Fibroblast of pulmonary artery (primary cell): ENCODE measurements at regions not wholly inside any gene's neighbourhood (a gene's known extent, or its start where the extent isn't known, plus 50 kb on each side); places are given as distances from the start of the nearest gene placed in this dataset.

Experiments
- DNase-seq: peaks from one replicate; pipeline ENCODE4 v3.0.0-alpha.2; 2010; ENCODE audit warnings: low read depth
- H3K4me3 ChIP-seq: replicated peaks from 2 replicates; pipeline ENCODE4 v1.5.1; 2011; ENCODE audit warnings: low read depth, mild to moderate bottlenecking, control low read depth, low read length, moderate library complexity
- TF ChIP-seq, protein P1 (sequence below): IDR thresholded peaks from 2 replicates; pipeline ENCODE4 v1.5.1; 2011; ENCODE audit warnings: mild to moderate bottlenecking, control low read depth, low read length, inconsistent platforms; ENCODE audit errors: missing control alignments

DNA sequence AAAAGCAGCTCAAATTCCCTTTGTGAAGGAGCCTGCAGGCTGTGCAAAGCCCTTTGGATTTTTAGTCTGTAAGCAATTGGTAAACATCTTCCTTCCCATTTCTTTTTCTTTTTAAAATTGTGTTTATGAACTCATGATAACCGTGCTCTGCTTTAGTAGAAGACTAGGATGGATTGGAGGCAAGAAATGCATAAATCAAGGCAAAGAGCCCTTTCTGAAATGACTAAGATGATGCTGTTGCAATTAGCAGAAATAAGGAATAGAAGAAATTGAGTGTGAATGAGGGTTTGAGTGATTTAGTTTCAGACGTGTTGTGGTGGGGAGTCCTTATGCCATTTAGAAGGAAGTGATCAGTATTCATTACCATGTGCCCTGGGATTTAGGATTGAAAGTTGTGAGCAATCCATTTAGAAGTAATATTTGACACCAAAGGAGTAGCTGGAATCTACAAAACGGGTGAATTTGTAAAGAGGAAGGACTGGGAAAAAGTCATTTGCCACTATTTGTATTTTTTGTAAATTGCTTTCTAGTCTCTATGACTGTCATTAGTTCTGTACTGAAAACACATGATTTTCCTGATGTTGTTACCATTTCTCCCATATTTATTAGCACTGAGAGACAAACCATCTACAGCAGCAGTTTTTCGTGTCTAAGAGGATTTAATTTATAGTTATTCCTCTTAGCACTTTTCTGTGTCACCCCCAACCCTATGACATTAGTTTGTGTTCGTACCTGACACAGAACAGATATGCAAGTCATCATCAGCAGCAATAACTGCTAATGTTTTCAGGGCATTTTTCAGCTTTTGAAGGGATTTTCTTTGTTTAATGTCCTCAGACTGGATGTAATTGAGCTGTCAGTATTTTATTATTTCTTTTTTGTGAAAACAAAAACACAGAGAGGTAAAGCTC is 265.0 kb downstream of the UTRN start:
- no peak for DNase-seq
- H3K4me3 ChIP-seq: no peak overlapping the region
- TF ChIP-seq, protein P1, sequence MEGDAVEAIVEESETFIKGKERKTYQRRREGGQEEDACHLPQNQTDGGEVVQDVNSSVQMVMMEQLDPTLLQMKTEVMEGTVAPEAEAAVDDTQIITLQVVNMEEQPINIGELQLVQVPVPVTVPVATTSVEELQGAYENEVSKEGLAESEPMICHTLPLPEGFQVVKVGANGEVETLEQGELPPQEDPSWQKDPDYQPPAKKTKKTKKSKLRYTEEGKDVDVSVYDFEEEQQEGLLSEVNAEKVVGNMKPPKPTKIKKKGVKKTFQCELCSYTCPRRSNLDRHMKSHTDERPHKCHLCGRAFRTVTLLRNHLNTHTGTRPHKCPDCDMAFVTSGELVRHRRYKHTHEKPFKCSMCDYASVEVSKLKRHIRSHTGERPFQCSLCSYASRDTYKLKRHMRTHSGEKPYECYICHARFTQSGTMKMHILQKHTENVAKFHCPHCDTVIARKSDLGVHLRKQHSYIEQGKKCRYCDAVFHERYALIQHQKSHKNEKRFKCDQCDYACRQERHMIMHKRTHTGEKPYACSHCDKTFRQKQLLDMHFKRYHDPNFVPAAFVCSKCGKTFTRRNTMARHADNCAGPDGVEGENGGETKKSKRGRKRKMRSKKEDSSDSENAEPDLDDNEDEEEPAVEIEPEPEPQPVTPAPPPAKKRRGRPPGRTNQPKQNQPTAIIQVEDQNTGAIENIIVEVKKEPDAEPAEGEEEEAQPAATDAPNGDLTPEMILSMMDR: no peak

DNA sequence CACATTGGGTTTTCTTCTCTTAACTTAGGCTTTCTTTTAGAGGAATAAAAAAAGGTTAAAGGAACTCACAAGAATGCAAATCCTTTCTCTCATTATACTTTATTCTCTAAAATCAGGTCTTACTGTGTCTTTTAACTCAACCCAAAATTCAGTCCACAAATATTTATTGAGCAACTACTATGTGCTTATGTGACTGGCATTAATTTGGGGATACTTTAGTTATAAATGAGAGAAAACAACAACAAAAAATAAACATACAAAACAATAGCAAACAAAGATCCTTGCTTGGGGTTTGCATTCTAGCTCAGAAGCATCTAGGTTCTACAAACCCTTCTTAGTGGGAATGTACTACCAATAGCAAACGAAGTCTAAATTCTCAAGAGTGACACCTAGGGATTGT is 266.2 kb downstream of the UTRN start:
- H3K4me3 ChIP-seq: no peak overlapping the region
- DNase-seq: no peak
- TF ChIP-seq, protein P1: no peak

DNA sequence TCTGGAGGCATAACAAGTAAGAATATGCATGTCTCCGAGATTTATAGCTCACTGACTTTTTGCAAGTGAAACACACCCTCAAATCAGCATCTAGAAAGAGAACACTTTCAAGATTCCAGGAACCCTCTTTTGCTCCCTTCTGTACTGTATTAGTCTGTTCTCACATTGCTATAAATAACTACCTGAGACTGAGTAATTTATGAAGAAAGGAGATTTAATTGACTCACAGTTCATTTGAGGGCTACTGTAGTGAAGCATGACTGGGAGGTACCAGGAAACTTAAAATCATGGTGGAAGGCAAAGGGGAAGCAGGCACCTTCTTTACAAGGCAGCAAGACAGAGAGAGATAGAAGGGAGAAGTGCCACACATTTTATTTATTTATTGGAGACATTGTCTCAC is 269.9 kb downstream of the UTRN start:
- TF ChIP-seq, protein P1: no peak
- H3K4me3 ChIP-seq: no peak overlapping the region
- DNase-seq: no peak

DNA sequence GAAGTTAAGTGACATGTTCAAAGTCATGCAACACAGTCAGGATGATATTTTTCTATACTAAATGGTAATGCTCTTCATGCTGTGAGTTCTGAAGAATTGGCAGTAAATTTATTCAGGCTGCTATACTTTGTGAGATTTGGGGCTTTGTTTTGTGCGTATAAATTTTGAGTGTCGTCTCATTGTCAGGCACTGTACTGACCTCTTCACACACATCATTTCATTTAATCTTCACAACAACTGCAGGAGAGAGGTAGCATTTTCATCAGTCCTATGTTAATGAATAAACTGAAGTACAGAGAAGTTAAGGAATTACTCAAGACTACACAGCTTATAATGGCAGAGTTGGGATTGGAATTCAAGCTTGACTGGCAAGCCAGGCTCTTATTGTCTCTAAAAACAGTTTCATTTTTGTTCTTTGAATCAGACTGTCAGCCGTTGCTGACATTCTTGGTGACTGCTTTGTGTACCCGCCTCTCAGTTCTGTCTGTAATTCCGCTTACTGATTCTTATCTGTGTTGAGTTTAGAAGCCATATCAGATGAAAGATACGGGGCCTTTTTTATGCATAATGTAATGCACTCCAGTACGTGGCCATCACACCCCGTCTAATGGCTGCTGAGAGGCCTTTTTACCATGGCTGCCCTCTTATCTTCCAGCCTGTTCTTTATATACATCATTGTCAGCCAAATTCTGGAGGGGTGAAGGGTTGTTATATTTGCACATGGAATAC is 274.9 kb downstream of the UTRN start:
- DNase-seq: peak; percentile 50
- H3K4me3 ChIP-seq: no peak overlapping the region
- TF ChIP-seq, protein P1: no peak

DNA sequence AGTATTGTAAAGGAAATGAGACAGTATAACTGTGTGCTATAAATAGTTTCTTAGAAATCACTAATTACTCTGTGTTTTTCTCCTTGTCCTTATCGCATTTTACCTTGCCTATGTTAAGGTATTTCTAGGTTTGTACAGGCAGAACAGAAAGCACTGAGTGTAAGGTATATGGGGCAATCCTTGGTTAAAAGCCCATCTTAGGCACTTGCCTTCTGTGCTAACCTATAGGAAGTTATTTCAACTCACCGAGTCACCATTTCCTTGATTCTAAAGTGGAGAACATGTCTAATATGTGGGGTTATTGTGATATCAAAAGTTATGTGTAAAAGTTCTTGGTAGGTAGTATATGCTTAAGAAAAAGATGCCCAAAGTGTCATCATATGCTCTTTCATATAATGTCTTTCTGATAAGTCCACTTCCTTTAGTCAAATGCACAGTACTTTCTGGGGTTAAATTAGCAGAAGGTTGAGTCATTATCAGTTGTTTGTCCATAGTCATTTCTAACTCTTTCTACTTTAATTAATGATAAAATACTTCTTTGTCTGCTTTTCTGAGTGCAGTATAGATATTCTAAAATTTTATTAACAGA is 276.4 kb downstream of the UTRN start:
- no peak overlapping the region for H3K4me3 ChIP-seq
- TF ChIP-seq, protein P1: no peak

DNA sequence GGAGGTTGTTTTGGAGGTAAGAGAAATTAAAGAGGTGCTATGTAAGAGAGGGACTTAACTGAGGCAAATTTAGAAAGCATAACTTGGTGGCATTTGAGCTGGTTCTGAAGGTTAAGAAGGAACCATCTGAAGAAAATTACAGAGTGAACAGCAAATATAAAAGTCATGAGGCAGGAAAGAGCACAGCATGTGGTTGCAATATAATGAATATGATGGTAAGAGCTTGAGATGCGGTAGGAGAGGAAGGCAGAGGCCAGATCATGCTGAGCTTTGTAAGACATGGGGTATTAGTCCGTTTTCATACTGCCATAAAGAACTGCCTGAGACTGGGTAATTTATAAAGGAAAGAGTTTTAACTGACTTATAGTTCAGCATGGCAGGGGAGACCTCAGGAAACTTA is 279.1 kb downstream of the UTRN start:
- TF ChIP-seq, protein P1: no peak
- no peak overlapping the region for H3K4me3 ChIP-seq
- no peak for DNase-seq

More for the DNA sequence above, 276.4 kb downstream of the UTRN start:
- no peak for DNase-seq
